SK-N-MC (cell line): ENCODE measurements at regions not wholly inside any gene's neighbourhood (a gene's known extent, or its start where the extent isn't known, plus 50 kb on each side); places are given as distances from the start of the nearest gene placed in this dataset.

ENCODE experiments used
- DNase-seq: peaks from one replicate; pipeline ENCODE4 v3.0.0-alpha.2; 2011; ENCODE audit warnings: low read depth, low spot score
- H3K27ac ChIP-seq: fragments of 200-600 bp; sonication (generic); 2 replicates; pipeline ENCODE4 v1.5.1; 2016; ENCODE audit warnings: mixed run types
- H3K36me3 ChIP-seq: fragments of 200-600 bp; sonication (generic); 2 replicates; pipeline ENCODE4 v1.6.1; 2017; ENCODE audit warnings: antibody characterized with exemption, low read length, mixed read lengths; ENCODE audit not compliant: insufficient read depth
- H3K4me3 ChIP-seq: fragments of 200-600 bp; sonication (generic); 2 replicates; pipeline ENCODE4 v1.5.1; 2016
- H3K9ac ChIP-seq: fragments of 200-600 bp; sonication (generic); 2 replicates; pipeline ENCODE4 v1.8.0; 2017; ENCODE audit warnings: mixed run types, mixed read lengths; ENCODE audit not compliant: insufficient read length
- H3K9me3 ChIP-seq: fragments of 200-600 bp; sonication (generic); 2 replicates; pipeline ENCODE4 v1.6.1; 2017; ENCODE audit warnings: low read depth, mild to moderate bottlenecking, antibody characterized with exemption, low read length, moderate library complexity, mixed read lengths
- EZH2 ChIP-seq: fragments of 200-600 bp; sonication (generic); IDR thresholded peaks from one replicate; pipeline ENCODE4 v1.6.1; 2017; ENCODE audit warnings: antibody characterized with exemption
- FOXP2 ChIP-seq: optimal IDR thresholded peaks from 2 replicates; pipeline ENCODE3; 2011; ENCODE audit warnings: mild to moderate bottlenecking, moderate library complexity; ENCODE audit not compliant: insufficient read depth; ENCODE audit errors: extremely low read length, control extremely low read depth
- POLR2AphosphoS5 ChIP-seq: IDR thresholded peaks from 2 replicates; pipeline ENCODE4 v1.6.1; 2012; ENCODE audit warnings: mild to moderate bottlenecking, low read depth, low read length, borderline replicate concordance

DNA sequence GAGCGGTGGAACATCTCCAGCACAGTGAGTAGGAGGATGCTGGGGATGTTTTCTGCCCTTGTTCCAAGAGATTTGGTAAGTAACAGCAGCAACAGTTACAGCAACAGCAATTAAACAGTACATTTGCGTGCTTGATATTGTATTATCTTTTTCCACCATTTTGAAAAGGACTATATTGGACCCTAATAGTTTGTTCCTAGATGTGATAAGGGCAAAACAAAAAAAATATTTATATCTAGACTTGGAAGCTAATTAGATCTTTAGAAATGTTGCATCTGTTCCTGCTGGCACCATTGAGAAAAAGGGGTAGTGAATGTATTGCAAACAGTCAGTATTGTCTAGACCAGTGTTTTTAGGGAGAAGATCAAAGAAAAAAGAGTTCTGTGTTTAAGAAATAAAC, 759.9 kb downstream of the JRKL start:
- no peak for DNase-seq
- Histone ChIP-seq H3K9me3 (no peaks in the 10 kb centered on the region), H3K4me3 (no peak overlapping the region), H3K9ac (no peak overlapping the region), H3K27ac (no peak overlapping the region), H3K36me3 (no peaks in the 10 kb centered on the region)
- no peak for TF ChIP-seq POLR2AphosphoS5
- no peak for TF ChIP-seq FOXP2
- TF ChIP-seq EZH2 = no peak

DNA sequence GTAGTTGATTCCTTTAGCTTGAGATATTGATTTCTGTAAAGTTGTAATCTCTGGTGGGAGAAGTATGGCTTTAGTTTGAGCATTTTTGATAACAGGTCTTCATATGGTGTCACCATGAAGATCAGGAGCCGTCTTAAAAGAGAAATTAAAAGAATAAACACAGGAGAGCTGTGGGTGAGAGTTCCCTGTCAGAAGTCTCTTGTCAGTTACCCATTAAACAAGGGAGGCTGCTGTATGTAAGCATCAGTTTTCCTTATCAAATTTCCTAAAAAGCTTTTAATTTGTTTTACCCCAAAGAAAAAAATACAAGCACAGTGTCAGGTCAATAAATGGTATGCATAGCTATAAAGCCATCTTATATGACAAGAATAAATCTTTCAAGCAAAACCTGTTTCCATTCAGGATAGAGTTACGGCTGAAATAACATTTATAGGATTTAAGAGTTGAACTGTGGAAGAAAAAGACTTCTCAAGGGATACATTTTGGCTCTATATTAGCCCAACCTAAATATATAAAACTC, 767.5 kb downstream of the JRKL start:
- H3K9me3 ChIP-seq = no peaks in the 10 kb centered on the region
- H3K27ac ChIP-seq = no peak overlapping the region
- no peak overlapping the region for H3K9ac ChIP-seq
- no peak for DNase-seq
- TF ChIP-seq FOXP2 = no peak
- no peak for TF ChIP-seq EZH2
- TF ChIP-seq POLR2AphosphoS5 = no peak
- no peak overlapping the region for H3K4me3 ChIP-seq
- H3K36me3 ChIP-seq = no peaks in the 10 kb centered on the region

DNA sequence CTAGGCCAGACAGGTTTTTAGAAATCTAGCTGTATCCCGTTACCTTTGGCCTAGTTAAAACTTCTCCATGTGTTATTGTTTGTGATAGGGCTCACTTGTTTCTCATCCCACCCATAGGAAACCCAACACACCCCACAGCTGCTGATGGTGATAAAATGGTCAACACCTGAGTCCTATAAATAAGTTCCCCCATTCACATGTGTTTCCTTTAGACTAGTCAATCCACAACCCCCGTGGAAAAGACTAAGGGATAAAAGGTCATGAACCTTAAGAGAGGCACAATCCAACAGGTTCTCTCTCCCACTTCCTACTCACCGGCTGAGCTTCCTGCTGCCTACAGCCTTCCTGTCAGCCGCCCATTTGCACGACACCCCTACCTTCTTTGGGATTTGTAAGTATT, 768.4 kb downstream of the JRKL start:
- Histone ChIP-seq H3K9me3 (no peaks in the 10 kb centered on the region), H3K9ac (no peak overlapping the region), H3K4me3 (no peak overlapping the region), H3K27ac (no peak overlapping the region), H3K36me3 (no peaks in the 10 kb centered on the region)
- DNase-seq = no peak
- TF ChIP-seq POLR2AphosphoS5 = no peak
- TF ChIP-seq FOXP2 = no peak
- no peak for TF ChIP-seq EZH2

DNA sequence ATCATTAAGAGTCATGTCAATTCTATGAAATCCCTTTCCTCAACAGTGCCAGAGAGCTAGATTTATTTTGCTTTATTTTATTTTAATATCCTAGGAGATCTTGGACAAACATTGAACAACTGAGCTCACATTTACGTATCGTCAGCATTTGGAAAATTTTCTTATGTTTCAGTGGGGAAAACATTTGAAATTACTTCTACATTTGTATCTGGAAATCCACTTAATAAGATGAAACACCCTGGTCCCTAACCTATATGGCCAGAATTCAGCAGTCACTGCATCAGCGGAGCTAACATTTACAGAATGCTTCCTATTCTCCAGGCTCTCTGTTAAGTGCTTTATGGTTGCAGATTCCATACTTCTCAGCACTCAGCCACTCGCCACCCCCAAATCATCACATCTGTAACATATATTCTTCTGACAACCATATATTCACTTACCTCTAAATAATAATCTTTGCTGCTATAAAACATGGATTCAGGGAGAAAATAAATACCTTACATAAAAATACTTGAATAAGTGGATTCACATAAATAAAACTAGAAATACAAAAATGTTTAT, 773.9 kb downstream of the JRKL start:
- no peak for DNase-seq
- TF ChIP-seq EZH2 (no peak), POLR2AphosphoS5 (no peak), FOXP2 (no peak)
- no peaks in the 10 kb centered on the region for H3K36me3 ChIP-seq
- no peak overlapping the region for H3K4me3 ChIP-seq
- no peak overlapping the region for H3K9ac ChIP-seq
- no peaks in the 10 kb centered on the region for H3K9me3 ChIP-seq
- no peak overlapping the region for H3K27ac ChIP-seq

DNA sequence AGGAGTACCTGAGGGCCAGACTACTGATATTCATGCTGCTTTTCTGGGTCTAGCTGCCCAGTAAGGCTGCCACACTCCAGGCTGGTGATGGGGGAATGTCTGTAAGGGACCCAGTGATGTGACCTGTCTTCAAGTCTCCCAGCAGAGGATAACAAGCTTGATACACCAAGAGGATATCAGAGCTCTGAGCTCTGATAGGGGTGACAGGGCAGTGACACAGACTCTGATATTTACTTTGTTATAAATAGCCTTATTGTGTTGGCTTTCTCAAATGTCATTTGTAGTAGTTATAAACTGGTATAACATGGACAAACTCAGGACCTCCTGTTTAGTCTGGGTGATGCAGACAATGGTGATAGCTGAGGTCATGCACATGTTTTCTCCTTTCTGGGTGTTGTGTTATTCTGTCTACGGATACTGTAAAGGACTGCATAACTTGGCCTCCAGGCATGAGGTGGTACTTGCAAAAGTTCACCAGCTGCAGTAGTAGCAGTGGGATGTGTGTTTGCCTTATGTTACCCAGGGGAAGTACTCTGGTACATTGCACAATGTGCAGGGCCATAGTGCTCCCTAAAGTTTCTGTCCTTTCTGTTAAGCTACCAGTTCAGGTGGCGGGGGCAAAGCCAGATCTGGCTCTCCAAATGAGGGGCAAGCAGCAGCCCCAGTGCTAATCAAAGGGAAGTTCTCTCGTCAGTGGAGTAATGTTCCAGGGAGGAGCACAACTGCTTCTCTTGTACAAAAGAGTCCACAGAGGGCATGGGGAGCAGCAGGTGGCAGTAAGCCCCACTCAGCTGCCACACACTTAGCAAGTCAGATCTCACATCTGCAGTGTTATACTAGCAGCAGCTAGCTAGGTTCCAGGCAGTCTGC, 812.2 kb downstream of the JRKL start:
- Histone ChIP-seq H3K9ac (no peak overlapping the region), H3K36me3 (no peaks in the 10 kb centered on the region), H3K4me3 (no peak overlapping the region), H3K27ac (no peak overlapping the region), H3K9me3 (no peaks in the 10 kb centered on the region)
- TF ChIP-seq EZH2 (no peak), POLR2AphosphoS5 (no peak), FOXP2 (no peak)
- no peak for DNase-seq

DNA sequence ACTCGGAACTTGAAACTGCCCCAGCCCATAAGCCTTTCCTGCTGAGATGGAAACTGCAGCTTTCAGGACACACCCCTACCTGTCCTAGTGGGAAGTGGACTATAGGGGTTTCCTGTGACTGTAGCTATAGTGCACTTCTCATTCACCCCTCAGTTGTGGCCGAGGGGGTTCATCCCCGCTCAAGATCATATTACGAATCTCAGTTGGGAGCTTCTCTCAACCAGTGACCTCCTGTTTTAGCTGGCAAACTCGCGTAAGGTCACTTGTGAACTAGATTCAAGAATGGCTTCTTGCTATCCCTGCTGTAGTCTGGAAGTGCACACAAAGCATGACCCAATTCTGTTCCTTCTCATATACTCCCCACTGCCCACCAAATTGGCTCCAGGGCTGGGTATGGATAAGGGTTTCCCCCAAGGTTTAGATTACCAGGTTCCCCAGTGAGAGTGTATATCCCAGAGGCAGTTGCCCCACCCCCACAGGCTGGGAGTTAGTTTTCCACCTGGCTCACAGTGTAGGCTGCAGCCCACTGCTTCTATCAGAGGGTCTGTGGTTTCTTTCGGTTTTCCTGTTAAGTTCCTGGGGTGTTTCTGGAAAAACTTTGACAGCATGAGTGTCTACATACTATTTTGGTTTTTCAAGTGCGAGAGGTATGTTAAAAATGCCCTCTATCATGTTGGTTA, 812.9 kb downstream of the JRKL start:
- H3K9me3 ChIP-seq = no peaks in the 10 kb centered on the region
- TF ChIP-seq EZH2 (no peak), FOXP2 (no peak), POLR2AphosphoS5 (no peak)
- no peak overlapping the region for H3K9ac ChIP-seq
- H3K27ac ChIP-seq = no peak overlapping the region
- H3K36me3 ChIP-seq = no peaks in the 10 kb centered on the region
- DNase-seq = no peak
- H3K4me3 ChIP-seq = no peak overlapping the region

DNA sequence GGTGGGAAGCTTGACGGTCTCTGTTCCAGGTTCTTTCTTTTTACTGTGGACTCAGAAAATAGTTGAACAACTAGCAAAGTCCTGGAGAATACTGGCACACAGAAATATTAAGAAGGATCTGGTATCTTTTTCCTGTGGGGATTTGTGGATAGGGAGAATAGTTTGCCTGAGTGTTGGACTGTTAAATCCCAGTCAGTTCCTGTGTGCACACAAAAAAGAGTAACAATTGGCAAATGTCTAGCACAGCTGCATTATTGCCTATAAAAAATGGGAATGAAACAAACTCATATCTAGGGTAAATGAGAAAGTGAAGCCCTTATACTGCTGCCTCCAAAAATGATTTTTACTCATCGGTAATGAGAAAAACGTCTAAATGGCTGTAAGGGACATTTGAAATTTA, 828.2 kb downstream of the JRKL start:
- no peak for DNase-seq
- H3K9ac ChIP-seq = no peak overlapping the region
- no peak for TF ChIP-seq FOXP2
- no peak for TF ChIP-seq POLR2AphosphoS5
- no peak overlapping the region for H3K27ac ChIP-seq
- H3K36me3 ChIP-seq = no peaks in the 10 kb centered on the region
- no peaks in the 10 kb centered on the region for H3K9me3 ChIP-seq
- no peak overlapping the region for H3K4me3 ChIP-seq

DNA sequence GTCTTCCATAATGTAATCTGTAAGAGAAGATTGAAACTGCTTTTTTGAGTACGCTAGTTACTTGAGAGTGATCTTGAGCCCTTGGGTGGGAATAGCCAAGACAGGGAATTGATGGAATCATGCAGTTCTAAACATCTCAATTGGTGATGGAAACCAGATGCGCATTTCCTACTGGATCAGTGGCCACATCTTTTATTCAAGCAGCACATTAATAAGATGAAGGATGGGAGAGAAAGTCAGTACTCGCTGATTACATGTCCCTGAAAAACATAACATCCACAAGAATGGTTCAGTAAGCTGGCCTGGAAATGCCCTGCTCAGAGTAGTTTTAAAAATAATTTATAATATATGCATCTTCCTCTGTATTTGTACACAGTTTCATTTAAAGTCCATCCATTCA, 833.8 kb downstream of the JRKL start:
- Histone ChIP-seq H3K9ac (no peak overlapping the region), H3K9me3 (no peaks in the 10 kb centered on the region), H3K27ac (no peak overlapping the region), H3K36me3 (no peaks in the 10 kb centered on the region), H3K4me3 (no peak overlapping the region)
- no peak for DNase-seq
- TF ChIP-seq POLR2AphosphoS5 (no peak), FOXP2 (no peak), EZH2 (no peak)

DNA sequence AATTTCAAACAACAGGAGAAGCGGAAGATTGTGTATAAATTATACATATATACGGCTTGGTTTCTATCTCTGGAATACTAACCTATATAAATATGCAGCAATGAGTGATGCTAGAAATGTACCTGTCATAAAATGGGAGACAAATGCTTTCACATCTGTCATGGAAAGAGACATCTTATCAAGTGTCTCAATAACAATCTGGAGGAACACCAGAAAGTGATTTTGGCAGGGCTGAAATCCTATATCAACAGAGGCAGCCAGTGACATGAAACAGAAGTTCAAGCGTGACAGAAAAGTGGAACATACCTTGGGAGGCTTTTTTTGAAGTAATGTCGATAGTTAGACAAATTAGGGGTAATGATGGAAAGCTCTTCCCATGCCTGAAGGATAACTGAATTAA, 834.6 kb downstream of the JRKL start:
- TF ChIP-seq POLR2AphosphoS5 (no peak), FOXP2 (no peak), EZH2 (no peak)
- Histone ChIP-seq H3K4me3 (no peak overlapping the region), H3K36me3 (no peaks in the 10 kb centered on the region), H3K9me3 (no peaks in the 10 kb centered on the region), H3K27ac (no peak overlapping the region), H3K9ac (no peak overlapping the region)
- no peak for DNase-seq
